ENCODE measurements at regions not wholly inside any gene's neighbourhood (a gene's known extent, or its start where the extent isn't known, plus 50 kb on each side); places are given as distances from the start of the nearest gene placed in this dataset.

GRCh38 chr15:79178594-79178993, 88.0 kb upstream of the RASGRF1 start:
- Histone ChIP-seq H3K9me3 (replicated peaks) (no peaks in the 10 kb centered on the region), H3K27ac (no peak overlapping the region), H3K36me3 (no peaks in the 10 kb centered on the region), H3K27me3 (replicated peaks) (no peaks in the 10 kb centered on the region), H3K4me3 (no peak overlapping the region), H3K4me1 (replicated peaks) (peaks cover 7% of the 10 kb centered on the region)
- no peak for DNase-seq (ENCODE audit: low read depth in 1 of 2, low spot score in 2 of 2)

- Histone ChIP-seq H3K9me3 (replicated peaks) (no peaks in the 10 kb centered on the region), H3K36me3 (no peaks in the 10 kb centered on the region), H3K4me3 (no peak overlapping the region), H3K27ac (no peak overlapping the region), H3K4me1 (replicated peaks) (peaks cover 7% of the 10 kb centered on the region), H3K27me3 (replicated peaks) (no peaks in the 10 kb centered on the region)
- no peak for DNase-seq (ENCODE audit: low read depth in 1 of 2, low spot score in 2 of 2)
Observed at GRCh38 chr15:79176151-79176550, 85.6 kb upstream of the RASGRF1 start.

DNA sequence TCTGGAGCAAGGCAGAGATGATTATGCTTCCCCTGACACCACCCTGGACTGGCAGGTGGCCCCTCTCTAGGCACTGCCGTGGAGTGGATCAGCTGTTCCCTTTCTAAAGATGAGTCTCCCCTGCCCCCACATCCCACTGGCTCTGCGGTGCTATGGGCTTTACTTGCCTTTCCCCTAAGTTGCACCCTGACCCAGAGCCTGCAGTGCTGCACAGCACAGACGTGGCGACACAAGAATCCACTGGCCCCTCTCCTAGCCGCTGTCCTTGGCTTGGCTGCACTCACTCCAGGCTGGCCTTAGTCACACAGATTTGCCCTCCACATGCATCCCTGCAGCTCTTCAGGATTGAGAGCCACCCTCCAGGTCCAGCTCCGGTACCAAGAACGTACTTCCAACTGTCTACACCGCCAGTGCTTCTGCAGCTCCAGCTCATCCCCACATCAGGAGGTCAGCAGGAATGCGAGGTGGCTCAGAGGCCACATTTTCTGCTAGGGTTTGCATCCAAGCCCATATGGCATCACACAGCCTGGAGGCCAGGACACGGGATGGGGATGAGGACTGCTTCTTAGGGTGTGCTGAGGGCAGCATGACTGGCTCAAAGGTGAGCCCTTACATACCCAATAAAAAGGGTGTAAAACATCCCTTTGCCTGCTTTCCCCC, 82.4 kb upstream of the RASGRF1 start:
- DNase-seq (ENCODE audit: low read depth in 1 of 2, low spot score in 2 of 2), result no peak
- Histone ChIP-seq H3K9me3 (replicated peaks) (no peaks in the 10 kb centered on the region), H3K27me3 (replicated peaks) (no peaks in the 10 kb centered on the region), H3K4me3 (no peak overlapping the region), H3K4me1 (replicated peaks) (no peaks in the 10 kb centered on the region; the same call in 1 of the 2 replicates), H3K27ac (no peak overlapping the region), H3K36me3 (no peaks in the 10 kb centered on the region)

DNA sequence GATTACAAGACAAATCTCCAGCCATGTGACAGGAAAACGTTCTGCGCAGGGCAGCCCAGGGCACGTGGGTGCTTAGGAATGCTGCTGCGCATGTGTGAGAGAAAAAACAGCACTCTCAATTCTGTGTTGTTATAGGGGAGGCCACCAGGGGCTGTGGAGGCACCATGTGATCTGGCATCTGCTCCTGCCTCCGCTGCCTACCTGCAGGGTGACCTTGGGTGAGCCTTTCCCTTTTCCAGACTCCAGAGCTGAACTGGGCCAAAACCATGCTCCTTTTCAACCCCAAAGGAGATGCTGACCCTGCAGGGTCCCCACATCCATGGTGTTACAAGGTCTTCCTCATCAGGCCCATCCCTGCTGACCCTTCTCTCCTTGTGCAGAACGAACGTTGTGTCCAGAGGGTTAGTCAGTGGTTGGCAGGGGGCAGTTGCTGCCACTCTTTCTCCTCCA, 81.5 kb upstream of the RASGRF1 start:
- H3K9me3 ChIP-seq (replicated peaks), result no peaks in the 10 kb centered on the region
- H3K27me3 ChIP-seq (replicated peaks), result no peaks in the 10 kb centered on the region
- no peaks in the 10 kb centered on the region for H3K36me3 ChIP-seq
- H3K4me3 ChIP-seq, result no peak overlapping the region
- peak in 1 of 2 experiments; percentile 25 for DNase-seq (ENCODE audit: low read depth in 1 of 2, low spot score in 2 of 2)
- H3K4me1 ChIP-seq (replicated peaks), result no peaks in the 10 kb centered on the region; the same call in 1 of the 2 replicates
- no peak overlapping the region for H3K27ac ChIP-seq

GRCh38 chr15:79171320-79172031, 80.9 kb upstream of the RASGRF1 start:
- Histone ChIP-seq H3K27ac (no peak overlapping the region), H3K4me1 (replicated peaks) (no peaks in the 10 kb centered on the region; the same call in 1 of the 2 replicates), H3K36me3 (no peaks in the 10 kb centered on the region), H3K4me3 (no peak overlapping the region), H3K9me3 (replicated peaks) (no peaks in the 10 kb centered on the region), H3K27me3 (replicated peaks) (no peaks in the 10 kb centered on the region)
- peak in 1 of 2 experiments; percentile 20 for DNase-seq (ENCODE audit: low read depth in 1 of 2, low spot score in 2 of 2)

GRCh38 chr15:79170256-79170664, 79.7 kb upstream of the RASGRF1 start:
- H3K27me3 ChIP-seq (replicated peaks), result no peaks in the 10 kb centered on the region
- no peaks in the 10 kb centered on the region for H3K9me3 ChIP-seq (replicated peaks)
- H3K27ac ChIP-seq, result no peak overlapping the region
- no peaks in the 10 kb centered on the region; the same call in 1 of the 2 replicates for H3K4me1 ChIP-seq (replicated peaks)
- H3K36me3 ChIP-seq, result no peaks in the 10 kb centered on the region
- peak in 1 of 2 experiments; percentile 37 for DNase-seq (ENCODE audit: low read depth in 1 of 2, low spot score in 2 of 2)
- H3K4me3 ChIP-seq, result no peak overlapping the region

DNA sequence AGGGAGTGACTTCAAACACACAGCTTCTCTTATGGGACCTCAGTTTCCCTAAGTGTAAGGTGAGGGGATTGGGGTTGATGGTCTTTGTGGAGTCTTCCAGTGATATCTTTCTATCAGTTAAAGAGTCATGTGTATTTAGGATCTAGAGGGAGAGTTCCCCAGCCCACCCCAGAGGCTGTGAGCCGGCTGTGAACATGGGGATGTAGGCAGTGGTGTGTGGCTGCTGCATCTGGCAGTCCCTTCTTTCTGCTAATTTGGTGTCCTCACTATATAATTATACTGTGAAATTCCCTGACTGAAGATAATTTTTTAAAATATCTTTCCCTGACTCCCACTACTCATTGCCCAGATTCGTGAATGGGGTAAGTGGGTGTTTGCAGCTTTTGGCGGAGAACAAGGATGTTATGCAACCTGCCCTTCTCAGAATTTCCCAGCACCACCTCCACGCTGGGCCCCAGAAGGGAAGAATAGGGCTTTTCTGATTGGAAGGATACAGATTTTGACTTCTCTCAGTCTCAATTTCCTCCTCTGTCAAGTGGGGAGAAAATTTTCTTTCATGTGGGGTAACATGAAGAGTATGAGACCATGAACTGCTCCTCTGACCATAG, 79.0 kb upstream of the RASGRF1 start:
- no peaks in the 10 kb centered on the region for H3K27me3 ChIP-seq (replicated peaks)
- H3K4me3 ChIP-seq, result no peak overlapping the region
- DNase-seq (ENCODE audit: low read depth in 1 of 2, low spot score in 2 of 2), result no peak
- H3K27ac ChIP-seq, result no peak overlapping the region
- H3K36me3 ChIP-seq, result no peaks in the 10 kb centered on the region
- H3K9me3 ChIP-seq (replicated peaks), result no peaks in the 10 kb centered on the region
- H3K4me1 ChIP-seq (replicated peaks), result no peaks in the 10 kb centered on the region; the same call in 1 of the 2 replicates

- H3K27me3 ChIP-seq (replicated peaks), result no peaks in the 10 kb centered on the region
- H3K4me1 ChIP-seq (replicated peaks), result no peaks in the 10 kb centered on the region; the same call in 1 of the 2 replicates
- no peak overlapping the region for H3K4me3 ChIP-seq
- H3K9me3 ChIP-seq (replicated peaks), result no peaks in the 10 kb centered on the region
- H3K36me3 ChIP-seq, result no peaks in the 10 kb centered on the region
- H3K27ac ChIP-seq, result no peak overlapping the region
- DNase-seq (ENCODE audit: low read depth in 1 of 2, low spot score in 2 of 2), result peak in 1 of 2 experiments; percentile 10
Observed at GRCh38 chr15:79168922-79169456, 78.4 kb upstream of the RASGRF1 start.

DNA sequence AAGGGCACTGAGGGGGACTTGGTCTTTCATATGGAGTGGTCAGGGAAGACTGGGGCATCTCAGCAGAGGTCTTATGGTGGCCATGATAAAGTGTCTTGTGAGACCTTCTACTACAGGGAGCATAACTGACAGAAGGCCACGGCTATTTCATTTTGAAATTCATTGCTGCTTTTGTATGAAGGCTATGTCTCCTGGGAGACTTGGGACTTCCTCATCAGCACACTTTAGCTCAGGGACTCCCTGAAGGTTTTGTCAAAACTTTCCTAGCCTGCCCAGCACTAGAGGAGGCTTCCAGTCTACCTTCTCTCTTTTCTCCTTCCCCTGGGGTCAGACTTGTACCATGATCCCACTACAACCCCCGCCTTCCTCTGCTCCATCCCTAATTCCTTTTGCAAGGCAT, 77.2 kb upstream of the RASGRF1 start:
- no peak for DNase-seq (ENCODE audit: low read depth in 1 of 2, low spot score in 2 of 2)
- no peak overlapping the region for H3K27ac ChIP-seq
- no peaks in the 10 kb centered on the region for H3K9me3 ChIP-seq (replicated peaks)
- no peaks in the 10 kb centered on the region for H3K27me3 ChIP-seq (replicated peaks)
- H3K4me1 ChIP-seq (replicated peaks), result no peaks in the 10 kb centered on the region; the same call in 1 of the 2 replicates
- H3K4me3 ChIP-seq, result no peak overlapping the region
- H3K36me3 ChIP-seq, result no peaks in the 10 kb centered on the region

DNA sequence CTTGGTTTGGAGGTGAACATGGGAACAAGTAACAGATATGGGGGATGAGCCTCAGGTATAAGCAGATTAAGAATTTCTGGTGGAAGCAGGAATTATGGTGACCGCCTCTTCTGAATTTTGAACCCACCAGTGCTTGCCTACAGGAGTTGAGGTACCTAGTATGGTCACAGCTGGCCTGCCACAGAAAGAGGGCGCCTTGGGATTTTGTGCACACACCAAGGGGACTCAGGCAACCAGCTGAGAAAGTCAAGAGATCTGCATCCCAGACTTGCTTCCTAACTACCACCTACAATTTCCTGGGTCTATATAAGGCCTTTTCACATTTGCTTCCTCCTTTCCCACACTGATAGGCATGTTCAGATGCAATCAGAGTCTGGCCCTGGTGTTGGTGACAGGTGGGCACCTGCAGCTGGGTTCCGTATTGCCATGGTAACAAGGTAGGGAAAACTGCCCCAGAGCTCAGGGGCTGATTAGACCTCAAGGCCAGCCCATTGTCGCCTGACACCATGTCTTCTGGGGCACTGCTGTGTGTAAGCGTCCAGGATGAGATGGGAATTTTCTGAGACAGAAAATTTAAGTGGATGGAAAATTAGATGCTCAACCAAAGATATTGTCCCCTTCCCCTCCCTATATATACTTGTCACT, 75.9 kb upstream of the RASGRF1 start:
- no peak overlapping the region for H3K4me3 ChIP-seq
- no peak for DNase-seq (ENCODE audit: low read depth in 1 of 2, low spot score in 2 of 2)
- H3K27ac ChIP-seq, result no peak overlapping the region
- H3K36me3 ChIP-seq, result no peaks in the 10 kb centered on the region
- no peaks in the 10 kb centered on the region for H3K27me3 ChIP-seq (replicated peaks)
- H3K4me1 ChIP-seq (replicated peaks), result no peaks in the 10 kb centered on the region; the same call in 1 of the 2 replicates
- H3K9me3 ChIP-seq (replicated peaks), result no peaks in the 10 kb centered on the region

DNA sequence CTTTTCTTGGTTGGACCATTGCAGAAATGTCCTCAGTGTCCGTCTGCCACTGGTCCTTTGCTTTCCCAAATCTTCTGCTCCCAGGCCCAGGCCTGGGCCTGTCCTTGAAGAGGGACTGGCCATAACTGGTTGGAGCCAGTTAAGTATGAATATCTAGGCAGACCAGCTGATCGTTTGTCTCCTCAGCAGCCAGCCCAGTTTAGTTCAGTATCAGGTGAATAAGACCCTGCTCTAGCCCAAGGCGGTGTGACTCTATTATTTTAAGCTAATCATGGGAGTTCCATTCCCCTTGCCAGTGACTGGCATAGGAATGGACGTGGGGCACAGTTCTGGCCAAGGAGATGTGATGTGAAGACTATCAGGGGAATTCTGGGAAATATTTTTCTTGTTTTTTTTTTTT, 73.9 kb upstream of the RASGRF1 start:
- Histone ChIP-seq H3K27ac (no peak overlapping the region), H3K4me3 (no peak overlapping the region), H3K27me3 (replicated peaks) (no peaks in the 10 kb centered on the region), H3K9me3 (replicated peaks) (no peaks in the 10 kb centered on the region), H3K36me3 (no peaks in the 10 kb centered on the region), H3K4me1 (replicated peaks) (no peaks in the 10 kb centered on the region)
- DNase-seq (ENCODE audit: low read depth in 1 of 2, low spot score in 2 of 2), result no peak

GRCh38 chr15:79164043-79164442, 73.5 kb upstream of the RASGRF1 start:
- no peaks in the 10 kb centered on the region for H3K36me3 ChIP-seq
- H3K27ac ChIP-seq, result no peak overlapping the region
- DNase-seq (ENCODE audit: low read depth in 1 of 2, low spot score in 2 of 2), result no peak
- no peaks in the 10 kb centered on the region for H3K9me3 ChIP-seq (replicated peaks)
- H3K4me1 ChIP-seq (replicated peaks), result no peaks in the 10 kb centered on the region
- H3K4me3 ChIP-seq, result no peak overlapping the region
- H3K27me3 ChIP-seq (replicated peaks), result no peaks in the 10 kb centered on the region

DNA sequence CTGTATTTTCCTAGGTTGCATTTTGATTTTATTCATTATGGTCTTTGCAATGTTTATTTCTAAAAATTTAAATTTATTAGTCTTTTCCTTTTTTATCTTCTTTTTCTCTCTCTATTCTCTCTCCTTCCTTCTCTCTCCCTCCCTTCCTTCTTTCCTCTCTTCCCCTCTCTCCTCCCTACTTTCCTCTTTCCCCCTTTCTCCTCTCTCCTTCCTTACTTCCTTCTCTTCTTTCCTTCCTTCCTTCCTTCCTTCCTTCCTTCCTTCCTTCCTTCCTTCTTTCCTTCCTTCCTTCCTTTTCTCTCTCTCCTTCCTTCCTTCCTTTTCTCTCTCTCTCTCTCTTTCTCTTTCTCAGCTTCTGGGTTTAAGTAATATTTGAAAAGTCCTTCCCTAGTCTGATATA, 72.8 kb upstream of the RASGRF1 start:
- no peak overlapping the region for H3K4me3 ChIP-seq
- no peak overlapping the region for H3K27ac ChIP-seq
- H3K4me1 ChIP-seq (replicated peaks), result no peaks in the 10 kb centered on the region
- H3K36me3 ChIP-seq, result no peaks in the 10 kb centered on the region
- DNase-seq (ENCODE audit: low read depth in 1 of 2, low spot score in 2 of 2), result no peak
- no peaks in the 10 kb centered on the region for H3K9me3 ChIP-seq (replicated peaks)
- no peaks in the 10 kb centered on the region for H3K27me3 ChIP-seq (replicated peaks)

Measured in SJSA1 (cell line).